ENCODE measurements at regions not wholly inside any gene's neighbourhood (a gene's known extent, or its start where the extent isn't known, plus 50 kb on each side); places are given as distances from the start of the nearest gene placed in this dataset.

DNA sequence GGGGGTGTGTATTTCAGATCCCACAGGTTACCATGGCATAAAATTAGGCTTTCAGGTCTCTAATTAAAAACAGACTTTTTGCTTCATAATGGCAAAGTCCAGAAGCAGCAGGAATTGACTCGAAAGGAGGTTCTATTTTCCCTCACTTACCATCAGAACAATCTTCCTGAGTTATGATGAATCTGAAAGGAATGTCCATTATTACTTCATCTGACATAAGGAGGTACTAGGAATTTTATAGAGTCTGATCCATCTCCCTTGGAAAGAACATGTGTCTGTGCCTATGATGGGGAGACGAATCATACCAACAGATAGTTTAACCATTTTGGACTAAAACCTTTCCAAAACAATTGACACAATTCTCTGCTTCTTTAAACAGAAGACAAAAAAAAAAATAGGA lies 206.3 kb upstream of the FGF13 start:
- H2BK5ac ChIP-seq (ENCODE audit: insufficient read length, low read length), result no peak overlapping the region
- no peak overlapping the region for H2BK20ac ChIP-seq (ENCODE audit: low read depth, low read length, poor library complexity, severe bottlenecking)
- H2BK120ac ChIP-seq (ENCODE audit: low read depth, low read length, poor library complexity, severe bottlenecking), result no peak overlapping the region
- H3K4me2 ChIP-seq (ENCODE audit: insufficient read depth, insufficient read length, low read length), result no peak overlapping the region
- no peak overlapping the region for H3K27ac Mint-ChIP-seq
- H4K5ac ChIP-seq (ENCODE audit: insufficient read length, low read depth, low read length), result no peak overlapping the region
- no peaks in the 10 kb centered on the region for H3K27me3 Mint-ChIP-seq (ENCODE audit: low read depth)
- no peaks in the 10 kb centered on the region for H3K23me2 ChIP-seq (ENCODE audit: insufficient read length, low read depth, low read length, poor library complexity, severe bottlenecking)
- no peak overlapping the region for H3T11ph ChIP-seq (ENCODE audit: low read length)
- no CpG with 5 or more reads among the region's 2 CpGs for WGBS (ENCODE audit: extremely low coverage, insufficient read length, low lambda C conversion rate)
- DNase-seq, result no peak
- no peak overlapping the region for H2BK12ac ChIP-seq (ENCODE audit: insufficient read length, low read depth, low read length)
- no peak overlapping the region for H3K27ac ChIP-seq (ENCODE audit: insufficient read length, low read depth, low read length)
- H4K20me1 ChIP-seq (ENCODE audit: control insufficient read depth, insufficient read depth, insufficient read length), result no peaks in the 10 kb centered on the region
- H3K23ac ChIP-seq (ENCODE audit: insufficient read length, low read depth, low read length), result no peak overlapping the region
- H3K9ac ChIP-seq (ENCODE audit: extremely low read depth, insufficient read length, low read length), result no peak overlapping the region
- no peak overlapping the region for H4K8ac ChIP-seq (replicated peaks; ENCODE audit: insufficient read length, low read depth, low read length)
- TF ChIP-seq CTCF (conservative IDR thresholded peaks at IDR 0.05), result no peak
- no peaks in the 10 kb centered on the region for H3K4me1 ChIP-seq (ENCODE audit: insufficient read depth, low read length)
- no peak overlapping the region for H3K4me3 Mint-ChIP-seq
- no peak overlapping the region for H2AFZ ChIP-seq (ENCODE audit: low read length)
- peaks cover 0 to 46% of the 10 kb centered on the region in 2 experiments; a peak in 2 of 5 replicates for H3K9me3 Mint-ChIP-seq
- no peak overlapping the region for H3K56ac ChIP-seq (ENCODE audit: insufficient read length, low read depth, low read length)
- no peaks in the 10 kb centered on the region for H3K27me3 ChIP-seq (ENCODE audit: insufficient read depth, low read length)
- no peaks in the 10 kb centered on the region for H3K79me2 ChIP-seq (ENCODE audit: insufficient read depth, low read length)
- H2AK5ac ChIP-seq (ENCODE audit: insufficient read length, low read length), result no peak overlapping the region
- H3K14ac ChIP-seq (ENCODE audit: insufficient read depth, low read length), result no peak overlapping the region
- no peaks in the 10 kb centered on the region for H3K36me3 Mint-ChIP-seq (ENCODE audit: insufficient read depth in 1 of 3, low read depth in 3 of 3)
- peaks cover 2 to 3% of the 10 kb centered on the region in 2 experiments; a peak in 3 of 4 replicates for H3K4me1 Mint-ChIP-seq
- H3K18ac ChIP-seq (ENCODE audit: insufficient read length, low read depth, low read length), result no peak overlapping the region
- H4K91ac ChIP-seq (ENCODE audit: insufficient read length, low read depth, low read length), result no peak overlapping the region
- no peaks in the 10 kb centered on the region for H3K9me3 ChIP-seq (ENCODE audit: control insufficient read depth, low read depth, low read length)
- no peak overlapping the region for H3K4ac ChIP-seq (ENCODE audit: low read depth, low read length)
- H2BK15ac ChIP-seq (ENCODE audit: low read depth, low read length), result no peak overlapping the region
- no peaks in the 10 kb centered on the region for H3K79me1 ChIP-seq (ENCODE audit: insufficient read depth, low read depth, low read length, poor library complexity, severe bottlenecking)
